ENCODE measurements at regions not wholly inside any gene's neighbourhood (a gene's known extent, or its start where the extent isn't known, plus 50 kb on each side); places are given as distances from the start of the nearest gene placed in this dataset.

DNA sequence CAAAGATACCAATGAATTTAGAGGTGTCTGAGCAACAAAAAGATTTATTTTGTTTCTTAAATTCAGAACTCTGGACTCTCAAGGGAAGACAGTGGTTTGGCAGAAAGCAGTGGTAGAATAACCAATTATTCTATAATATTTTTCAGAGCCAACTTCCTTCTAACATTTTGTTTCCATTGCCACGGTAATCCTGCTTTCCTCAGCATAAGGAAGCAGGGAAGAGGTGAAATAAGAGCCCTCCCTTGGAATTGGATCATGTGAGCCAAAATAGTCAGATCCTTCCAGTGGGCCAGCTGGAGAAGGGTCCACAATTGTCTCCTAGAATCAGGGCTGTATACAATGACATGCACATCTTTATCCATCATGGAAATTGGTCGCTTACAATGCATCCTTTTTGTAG is 130.0 kb upstream of the MAP1B start:
- TF ChIP-seq POLR2A (IDR thresholded peaks at IDR 0.05; ENCODE audit: low read depth, low read length), result no peak
- TF ChIP-seq POLR2AphosphoS5 (IDR thresholded peaks at IDR 0.05; ENCODE audit: low read depth, low read length), result no peak
- no peak for TF ChIP-seq TAF1 (IDR thresholded peaks at IDR 0.05; ENCODE audit: borderline replicate concordance, low read depth, low read length)
